GM12878 (cell line): ENCODE measurements at regions not wholly inside any gene's neighbourhood (a gene's known extent, or its start where the extent isn't known, plus 50 kb on each side); places are given as distances from the start of the nearest gene placed in this dataset.

Experiments
- ATF2 ChIP-seq: IDR thresholded peaks from 2 replicates; pipeline ENCODE4 v1.6.1; 2012; ENCODE audit warnings: low read length, inconsistent platforms
- BHLHE40 ChIP-seq, 2 experiments: fragments of 450-650 bp in 1 of 2; IDR thresholded peaks; 2 replicates each; pipeline ENCODE4 v1.6.1; 2011 to 2017; ENCODE audit warnings: low read depth in 2 of 2, borderline replicate concordance in 1 of 2, improper control_type of control experiment in 1 of 2, low read length in 1 of 2, mild to moderate bottlenecking in 1 of 2
- CHD2 ChIP-seq: IDR thresholded peaks from 2 replicates; pipeline ENCODE4 v1.6.1; 2011; ENCODE audit warnings: low read depth, low read length, improper control_type of control experiment, borderline replicate concordance
- CTCF ChIP-seq, 3 experiments: IDR thresholded peaks in 2 of 3; conservative IDR thresholded peaks in 1 of 3; 2 replicates each; pipeline ENCODE4 v1.5.1; 2011; ENCODE audit warnings: low read depth in 3 of 3, low read length in 3 of 3, mild to moderate bottlenecking in 3 of 3, control low read depth in 2 of 3, moderate library complexity in 2 of 3, inconsistent platforms in 1 of 3, mixed read lengths in 1 of 3; ENCODE audit not compliant: control insufficient read depth in 2 of 3, insufficient read depth in 1 of 3; ENCODE audit errors: extremely low read depth in 1 of 3
- E2F4 ChIP-seq: IDR thresholded peaks from 2 replicates; pipeline ENCODE4 v1.6.1; 2012; ENCODE audit warnings: low read depth, low read length, improper control_type of control experiment
- JUNB ChIP-seq: IDR thresholded peaks from 2 replicates; pipeline ENCODE4 v1.6.1; 2016; ENCODE audit warnings: antibody characterized with exemption, mild to moderate bottlenecking
- MTA2 ChIP-seq: fragments of 450-650 bp; IDR thresholded peaks from 2 replicates; pipeline ENCODE4 v1.6.1; 2016; ENCODE audit warnings: low read depth, mild to moderate bottlenecking, moderate library complexity
- POLR2A ChIP-seq: IDR thresholded peaks from 2 replicates; pipeline ENCODE4 v1.6.1; 2011; ENCODE audit warnings: low read depth, mild to moderate bottlenecking, low read length
- SIX5 ChIP-seq: IDR thresholded peaks from 2 replicates; pipeline ENCODE4 v1.6.1; 2011; ENCODE audit warnings: mild to moderate bottlenecking, low read depth, low read length, moderate library complexity; ENCODE audit not compliant: severe bottlenecking
- SMARCA5 ChIP-seq: fragments of 450-650 bp; IDR thresholded peaks from 2 replicates; pipeline ENCODE4 v1.6.1; 2017; ENCODE audit warnings: mild to moderate bottlenecking
- ZBTB33 ChIP-seq: fragments of 450-650 bp; IDR thresholded peaks from 2 replicates; pipeline ENCODE4 v1.6.1; 2017; ENCODE audit warnings: mild to moderate bottlenecking

GRCh38 chr14:25430808-25431207, 380.9 kb upstream of the STXBP6 start:
- TF ChIP-seq CHD2 (no peak), CTCF (IDR thresholded peaks at IDR 0.05 in 2 of 3, conservative IDR thresholded peaks at IDR 0.05 in 1 of 3; ENCODE audit: control insufficient read depth in 2 of 3, extremely low read depth in 1 of 3, insufficient read depth in 1 of 3, low read depth in 3 of 3, low read length in 3 of 3) (no peak), JUNB (no peak), MTA2 (no peak), ZBTB33 (no peak), E2F4 (no peak), BHLHE40 (IDR thresholded peaks at IDR 0.05; ENCODE audit: borderline replicate concordance in 1 of 2, low read depth in 2 of 2, low read length in 1 of 2) (no peak), SMARCA5 (no peak), POLR2A (no peak), SIX5 (no peak), ATF2 (no peak)
